Endodermal cell (in vitro differentiated cells): ENCODE measurements at regions not wholly inside any gene's neighbourhood (a gene's known extent, or its start where the extent isn't known, plus 50 kb on each side); places are given as distances from the start of the nearest gene placed in this dataset.

Experiments
- DNase-seq: peaks from one replicate; pipeline ENCODE4 v3.0.0-alpha.2; 2017
- H3K27ac ChIP-seq: 2 replicates; pipeline ENCODE4 v1.5.1; 2013; ENCODE audit warnings: mild to moderate bottlenecking, low read depth, low read length, moderate library complexity
- H3K27me3 ChIP-seq: 2 replicates; pipeline ENCODE4 v1.6.1; 2013; ENCODE audit warnings: mild to moderate bottlenecking, low read length, moderate library complexity; ENCODE audit not compliant: insufficient read depth, control insufficient read depth, poor library complexity, severe bottlenecking
- H3K36me3 ChIP-seq: 2 replicates; pipeline ENCODE4 v1.7.0; 2013; ENCODE audit warnings: mild to moderate bottlenecking, low read length, moderate library complexity; ENCODE audit not compliant: control insufficient read depth, insufficient read depth
- H3K4me1 ChIP-seq: one replicate; pipeline ENCODE4 v1.7.0; 2013; ENCODE audit warnings: low read length; ENCODE audit not compliant: control insufficient read depth, insufficient read depth
- H3K4me3 ChIP-seq: 2 replicates; pipeline ENCODE4 v1.5.1; 2013; ENCODE audit warnings: mild to moderate bottlenecking, low read length, moderate library complexity
- H3K9ac ChIP-seq: 2 replicates; pipeline ENCODE4 v1.6.1; 2013; ENCODE audit warnings: mild to moderate bottlenecking, low read length, moderate library complexity; ENCODE audit not compliant: poor library complexity, severe bottlenecking; ENCODE audit errors: extremely low read depth
- H3K9me3 ChIP-seq: 2 replicates; pipeline ENCODE4 v1.6.1; 2013; ENCODE audit warnings: mild to moderate bottlenecking, low read length, moderate library complexity; ENCODE audit not compliant: control insufficient read depth
- H3K27ac Mint-ChIP-seq: 2 replicates; pipeline ENCODE4 v1.8.0; 2020; ENCODE audit warnings: mixed read lengths
- H3K27me3 Mint-ChIP-seq: 2 replicates; pipeline ENCODE4 v1.8.0; 2021; ENCODE audit warnings: mild to moderate bottlenecking, mixed read lengths; ENCODE audit not compliant: insufficient read depth
- H3K36me3 Mint-ChIP-seq: 2 replicates; pipeline ENCODE4 v1.8.0; 2020; ENCODE audit warnings: low read depth, mixed read lengths
- H3K4me1 Mint-ChIP-seq: 2 replicates; pipeline ENCODE4 v1.8.0; 2020; ENCODE audit warnings: mixed read lengths
- H3K4me3 Mint-ChIP-seq: 2 replicates; pipeline ENCODE4 v1.8.0; 2020; ENCODE audit warnings: mild to moderate bottlenecking, moderate library complexity, mixed read lengths
- H3K9me3 Mint-ChIP-seq: 2 replicates; pipeline ENCODE4 v1.8.0; 2020; ENCODE audit warnings: mild to moderate bottlenecking, mixed read lengths
- CTCF ChIP-seq: fragments of 200-600 bp; sonication (generic); conservative IDR thresholded peaks from 2 replicates; pipeline ENCODE4 v1.5.0; 2021; ENCODE audit warnings: antibody characterized with exemption, mild to moderate bottlenecking
- WGBS, 2 experiments: methylation state at CpG; one replicate each; pipeline versions ENCODE4 v1.1.5 to v1.1.7; 2013; ENCODE audit warnings: missing lambda C conversion rate in 2 of 2, mixed read lengths in 1 of 2; ENCODE audit not compliant: insufficient coverage in 1 of 2, insufficient read length in 1 of 2; 5-methylcytosine and 5-hydroxymethylcytosine counted together

- Histone ChIP-seq H3K27ac (no peak overlapping the region), H3K4me1 (no peaks in the 10 kb centered on the region), H3K9ac (no peak overlapping the region), H3K36me3 (no peaks in the 10 kb centered on the region), H3K27me3 (no peaks in the 10 kb centered on the region), H3K4me3 (no peak overlapping the region), H3K9me3 (no peaks in the 10 kb centered on the region)
- H3K4me3 Mint-ChIP-seq: no peak overlapping the region
- 91 to 94% methylated on average over 1 to 2 of the region's 2 CpGs for WGBS, 2 experiments
- H3K27ac Mint-ChIP-seq: peak overlapping the region; percentile 32
- no peak for DNase-seq
- H3K9me3 Mint-ChIP-seq: no peaks in the 10 kb centered on the region
- no peak for TF ChIP-seq CTCF
- peaks cover 4% of the 10 kb centered on the region for H3K4me1 Mint-ChIP-seq
- H3K36me3 Mint-ChIP-seq: no peaks in the 10 kb centered on the region
- no peaks in the 10 kb centered on the region for H3K27me3 Mint-ChIP-seq
These were observed 247.3 kb downstream of the ETV1 start for GRCh38 chr7:13742126-13742525.

- H3K4me3 Mint-ChIP-seq: no peak overlapping the region
- no peaks in the 10 kb centered on the region for H3K27me3 Mint-ChIP-seq
- Histone ChIP-seq H3K9me3 (no peaks in the 10 kb centered on the region), H3K4me3 (no peak overlapping the region), H3K9ac (no peak overlapping the region), H3K4me1 (no peaks in the 10 kb centered on the region), H3K36me3 (no peaks in the 10 kb centered on the region), H3K27ac (no peak overlapping the region), H3K27me3 (no peaks in the 10 kb centered on the region)
- WGBS, 2 experiments: 67 to 85% methylated on average over 1 of the region's 1 CpG
- peaks cover 4% of the 10 kb centered on the region for H3K4me1 Mint-ChIP-seq
- DNase-seq: peak; percentile 51
- H3K9me3 Mint-ChIP-seq: no peaks in the 10 kb centered on the region
- H3K36me3 Mint-ChIP-seq: no peaks in the 10 kb centered on the region
- H3K27ac Mint-ChIP-seq: no peak overlapping the region
- peak; percentile 72 for TF ChIP-seq CTCF
These were observed 246.7 kb downstream of the ETV1 start for GRCh38 chr7:13742811-13743210.

- Histone ChIP-seq H3K9me3 (no peaks in the 10 kb centered on the region), H3K27ac (no peak overlapping the region), H3K4me3 (no peak overlapping the region), H3K36me3 (no peaks in the 10 kb centered on the region), H3K27me3 (no peaks in the 10 kb centered on the region), H3K4me1 (no peaks in the 10 kb centered on the region), H3K9ac (no peak overlapping the region)
- peaks cover 4% of the 10 kb centered on the region for H3K4me1 Mint-ChIP-seq
- H3K36me3 Mint-ChIP-seq: no peaks in the 10 kb centered on the region
- H3K27me3 Mint-ChIP-seq: no peaks in the 10 kb centered on the region
- DNase-seq: no peak
- WGBS, 2 experiments: 95 to 100% methylated on average over 2 to 3 of the region's 3 CpGs
- H3K9me3 Mint-ChIP-seq: no peaks in the 10 kb centered on the region
- no peak overlapping the region for H3K27ac Mint-ChIP-seq
- TF ChIP-seq CTCF: no peak
- no peak overlapping the region for H3K4me3 Mint-ChIP-seq
These were observed 246.2 kb downstream of the ETV1 start for GRCh38 chr7:13743226-13743625.
